CD4-positive, alpha-beta T cell (primary cell): ENCODE measurements at regions not wholly inside any gene's neighbourhood (a gene's known extent, or its start where the extent isn't known, plus 50 kb on each side); places are given as distances from the start of the nearest gene placed in this dataset.

Source experiments
- ATAC-seq: fragments of 200-7000 bp; cut with Tn5 transposase; one replicate; pipeline ENCODE4 v1.10.0; 2022; ENCODE audit warnings: mild to moderate bottlenecking; ENCODE audit not compliant: poor library complexity
- CTCF ChIA-PET: fragments of 350-600 bp; sonication (Branson Sonifier 250); formaldehyde crosslinking; loops from one replicate; lab custom pipeline; 2021; ENCODE audit warnings: antibody characterized with exemption, inconsistent platforms; lab: Charles Lee
- POLR2A ChIA-PET: fragments of 350-600 bp; sonication (Branson Sonifier 250); formaldehyde crosslinking; loops from one replicate; lab custom pipeline; 2021; ENCODE audit warnings: antibody characterized with exemption, inconsistent platforms; lab: Charles Lee
- DNase-seq, 14 experiments: peaks; one replicate each; pipeline ENCODE4 v3.0.0-alpha.2; 2013 to 2020; ENCODE audit warnings: mixed read lengths in 2 of 14
- H3K27ac ChIP-seq, 2 donors: one replicate each; pipeline versions ENCODE4 v1.5.1 to v1.7.0; 2013; ENCODE audit warnings: low read length in 2 of 2, low read depth in 1 of 2, mild to moderate bottlenecking in 1 of 2
- H3K27me3 ChIP-seq, 2 experiments: 1 replicate in 1 of 2; 2 replicates in 1 of 2; pipeline versions ENCODE4 v1.6.1 to v1.7.0; 2013; ENCODE audit warnings: low read length in 2 of 2, control low read depth in 1 of 2, mild to moderate bottlenecking in 1 of 2, moderate library complexity in 1 of 2; ENCODE audit not compliant: insufficient read depth in 2 of 2, control insufficient read depth in 1 of 2
- H3K36me3 ChIP-seq: one replicate; pipeline ENCODE4 v1.6.1; 2013; ENCODE audit warnings: low read length, control low read depth; ENCODE audit not compliant: insufficient read depth
- H3K4me1 ChIP-seq: one replicate; pipeline ENCODE4 v1.6.1; 2013; ENCODE audit warnings: low read length, control low read depth; ENCODE audit not compliant: insufficient read depth
- H3K4me3 ChIP-seq: one replicate; pipeline ENCODE4 v1.5.1; 2013; ENCODE audit warnings: mild to moderate bottlenecking, low read length, moderate library complexity
- H3K9me3 ChIP-seq, 2 experiments: 1 replicate in 1 of 2; 2 replicates in 1 of 2; pipeline versions ENCODE4 v1.6.1 to v1.7.0; 2013; ENCODE audit warnings: low read length in 2 of 2, mild to moderate bottlenecking in 2 of 2, control low read depth in 1 of 2, moderate library complexity in 1 of 2; ENCODE audit not compliant: control insufficient read depth in 1 of 2, insufficient read depth in 1 of 2
- H3K27ac Mint-ChIP-seq: one replicate; pipeline ENCODE4 v1.8.0; 2020; ENCODE audit warnings: mixed read lengths
- H3K27me3 Mint-ChIP-seq: one replicate; pipeline ENCODE4 v1.8.0; 2021; ENCODE audit warnings: mixed read lengths
- H3K36me3 Mint-ChIP-seq: one replicate; pipeline ENCODE4 v1.8.0; 2021; ENCODE audit warnings: low read depth, mixed read lengths
- H3K4me1 Mint-ChIP-seq: one replicate; pipeline ENCODE4 v1.8.0; 2021; ENCODE audit warnings: low read depth, mixed read lengths
- H3K4me3 Mint-ChIP-seq: one replicate; pipeline ENCODE4 v1.8.0; 2020; ENCODE audit warnings: mild to moderate bottlenecking, mixed read lengths
- H3K9me3 Mint-ChIP-seq: one replicate; pipeline ENCODE4 v1.8.0; 2020; ENCODE audit warnings: mixed read lengths
- intact Hi-C, 2 experiments: fragments of 100-400 bp; cut with DNase I in 1 of 2; cut with micrococcal nuclease in 1 of 2; formaldehyde crosslinking; loops; one replicate each; pipeline versions ENCODE4 v1.15.1 to v1.9.0; 2023 to 2025; cut with DNase I, micrococcal nuclease
- TF ChIP-seq, protein P1 (sequence below): fragments of 200-600 bp; IDR thresholded peaks from one replicate; pipeline ENCODE4 v1.8.0; 2022; ENCODE audit warnings: antibody characterized with exemption, mild to moderate bottlenecking

DNA sequence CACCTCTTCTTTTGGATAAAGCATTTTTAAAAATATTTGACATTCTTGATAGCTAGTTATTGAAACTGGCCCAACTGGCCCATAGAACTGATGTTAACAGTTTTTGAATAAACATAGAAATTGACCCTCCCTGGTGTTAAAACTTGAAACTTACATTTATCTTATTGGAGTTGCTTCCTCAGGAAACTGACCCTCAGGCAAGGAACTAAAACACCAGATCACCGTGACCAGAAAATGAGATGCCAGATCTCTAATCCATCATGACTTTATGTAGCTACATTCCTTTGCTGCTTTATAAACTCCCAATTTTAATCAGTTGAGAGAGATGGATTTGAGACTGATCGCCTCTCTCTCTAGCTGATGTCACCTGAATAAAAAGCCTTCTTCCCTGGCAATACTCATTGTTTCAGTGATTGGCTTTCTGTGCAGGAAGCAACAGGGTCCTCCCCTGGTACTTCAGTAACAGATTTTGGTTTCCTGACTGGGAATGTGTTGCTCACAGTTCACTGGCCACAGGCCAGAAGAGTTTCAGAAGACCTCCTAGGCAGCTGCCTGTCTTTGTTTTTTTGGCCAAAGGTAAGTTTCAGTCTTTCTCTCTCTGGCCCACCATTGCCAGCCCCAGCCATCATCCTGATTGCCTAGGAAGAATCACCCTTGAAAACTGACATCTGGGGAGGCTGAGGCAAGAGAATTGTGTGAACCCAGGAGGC, 212.4 kb downstream of the DTWD2 start:
- H3K4me1 ChIP-seq: no peaks in the 10 kb centered on the region
- Mint-ChIP-seq H3K4me1 (no peaks in the 10 kb centered on the region), H3K27ac (no peak overlapping the region), H3K27me3 (peaks cover 19% of the 10 kb centered on the region), H3K9me3 (no peaks in the 10 kb centered on the region), H3K36me3 (no peaks in the 10 kb centered on the region), H3K4me3 (no peak overlapping the region)
- ATAC-seq: no peak
- POLR2A ChIA-PET: no interaction called here
- H3K4me3 ChIP-seq: no peak overlapping the region
- no peak overlapping the region for H3K27ac ChIP-seq
- CTCF ChIA-PET: no interaction called here
- DNase-seq: no peak
- H3K36me3 ChIP-seq: no peaks in the 10 kb centered on the region
- no peaks in the 10 kb centered on the region for H3K9me3 ChIP-seq
- peaks cover 0 to 2% of the 10 kb centered on the region in 2 experiments for H3K27me3 ChIP-seq
- TF ChIP-seq, protein P1, sequence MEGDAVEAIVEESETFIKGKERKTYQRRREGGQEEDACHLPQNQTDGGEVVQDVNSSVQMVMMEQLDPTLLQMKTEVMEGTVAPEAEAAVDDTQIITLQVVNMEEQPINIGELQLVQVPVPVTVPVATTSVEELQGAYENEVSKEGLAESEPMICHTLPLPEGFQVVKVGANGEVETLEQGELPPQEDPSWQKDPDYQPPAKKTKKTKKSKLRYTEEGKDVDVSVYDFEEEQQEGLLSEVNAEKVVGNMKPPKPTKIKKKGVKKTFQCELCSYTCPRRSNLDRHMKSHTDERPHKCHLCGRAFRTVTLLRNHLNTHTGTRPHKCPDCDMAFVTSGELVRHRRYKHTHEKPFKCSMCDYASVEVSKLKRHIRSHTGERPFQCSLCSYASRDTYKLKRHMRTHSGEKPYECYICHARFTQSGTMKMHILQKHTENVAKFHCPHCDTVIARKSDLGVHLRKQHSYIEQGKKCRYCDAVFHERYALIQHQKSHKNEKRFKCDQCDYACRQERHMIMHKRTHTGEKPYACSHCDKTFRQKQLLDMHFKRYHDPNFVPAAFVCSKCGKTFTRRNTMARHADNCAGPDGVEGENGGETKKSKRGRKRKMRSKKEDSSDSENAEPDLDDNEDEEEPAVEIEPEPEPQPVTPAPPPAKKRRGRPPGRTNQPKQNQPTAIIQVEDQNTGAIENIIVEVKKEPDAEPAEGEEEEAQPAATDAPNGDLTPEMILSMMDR: no peak
- intact Hi-C loops: no loop called here

DNA sequence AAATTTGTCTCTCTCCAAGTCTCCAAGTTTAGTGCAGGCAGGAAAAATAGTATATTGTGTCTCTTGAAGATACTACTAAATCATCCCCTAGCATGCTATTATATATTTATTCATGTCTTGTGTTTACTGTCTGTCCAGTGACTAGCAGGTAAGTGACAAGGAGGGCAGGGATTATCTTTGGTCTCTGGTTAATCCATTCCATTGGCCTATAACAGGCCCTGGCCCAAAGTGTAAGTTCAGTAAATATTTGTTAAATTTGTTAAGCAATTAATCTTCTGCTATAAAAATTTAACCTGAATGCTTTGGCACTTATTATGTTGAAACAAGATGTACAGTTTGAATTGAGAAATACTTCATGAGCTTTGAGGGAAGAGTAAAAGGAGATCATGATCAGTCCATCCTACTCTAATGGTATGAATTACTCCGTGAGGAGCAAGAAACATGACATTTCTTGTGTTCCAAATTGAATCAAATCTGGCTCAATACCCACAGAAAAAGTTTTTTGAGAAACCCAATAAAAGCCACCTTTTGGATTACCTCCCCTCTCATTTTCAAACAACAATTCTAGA, 219.7 kb downstream of the DTWD2 start:
- Mint-ChIP-seq H3K4me1 (no peaks in the 10 kb centered on the region), H3K4me3 (no peak overlapping the region), H3K9me3 (no peaks in the 10 kb centered on the region), H3K27ac (no peak overlapping the region), H3K36me3 (no peaks in the 10 kb centered on the region), H3K27me3 (peaks cover 12% of the 10 kb centered on the region)
- H3K36me3 ChIP-seq: no peaks in the 10 kb centered on the region
- ATAC-seq: no peak
- no peak overlapping the region for H3K27ac ChIP-seq
- TF ChIP-seq, protein P1: no peak
- intact Hi-C loops: no loop called here
- H3K9me3 ChIP-seq: no peaks in the 10 kb centered on the region
- POLR2A ChIA-PET: no interaction called here
- CTCF ChIA-PET: no interaction called here
- H3K27me3 ChIP-seq: peaks cover 0 to 3% of the 10 kb centered on the region in 2 experiments
- no peak overlapping the region for H3K4me3 ChIP-seq
- H3K4me1 ChIP-seq: no peaks in the 10 kb centered on the region
- DNase-seq: no peak

DNA sequence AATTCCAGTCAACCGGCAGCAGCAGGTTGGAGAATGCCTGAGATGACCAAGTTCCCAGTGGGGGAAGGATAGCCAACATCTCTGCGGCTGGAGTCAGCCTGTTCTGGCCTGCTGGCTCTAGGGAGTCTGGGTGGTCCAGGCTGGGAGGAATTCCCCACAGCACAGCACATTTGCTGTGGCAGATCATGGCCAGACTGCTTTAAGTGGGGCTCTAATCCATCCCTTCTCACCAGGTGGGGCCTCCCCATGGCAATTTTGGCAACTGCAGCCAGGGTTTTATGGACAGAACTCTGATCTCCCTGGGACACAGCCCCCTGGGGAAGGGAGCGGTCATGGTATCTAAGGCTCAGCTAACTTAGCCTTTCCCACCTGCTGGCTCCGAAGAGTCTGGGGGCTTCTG, 226.1 kb downstream of the DTWD2 start:
- H3K27me3 Mint-ChIP-seq: no peaks in the 10 kb centered on the region
- intact Hi-C loops: no loop called here
- no peak overlapping the region for H3K4me3 ChIP-seq
- no peaks in the 10 kb centered on the region for H3K27me3 ChIP-seq
- H3K9me3 Mint-ChIP-seq: no peaks in the 10 kb centered on the region
- DNase-seq (no peak), ATAC-seq (no peak)
- no peak overlapping the region for H3K4me3 Mint-ChIP-seq
- peaks cover 6 to 10% of the 10 kb centered on the region in 2 experiments for H3K9me3 ChIP-seq
- no peak overlapping the region for H3K27ac ChIP-seq
- no peaks in the 10 kb centered on the region for H3K4me1 ChIP-seq
- no peaks in the 10 kb centered on the region for H3K36me3 Mint-ChIP-seq
- TF ChIP-seq, protein P1: no peak
- CTCF ChIA-PET: no interaction called here
- POLR2A ChIA-PET: no interaction called here
- no peaks in the 10 kb centered on the region for H3K4me1 Mint-ChIP-seq
- no peak overlapping the region for H3K27ac Mint-ChIP-seq
- no peaks in the 10 kb centered on the region for H3K36me3 ChIP-seq
